NCI-H2227 (cell line): ENCODE measurements at regions not wholly inside any gene's neighbourhood (a gene's known extent, or its start where the extent isn't known, plus 50 kb on each side); places are given as distances from the start of the nearest gene placed in this dataset.

Experiments used
- DNase-seq: peaks from one replicate; lab custom pipeline; 2025; ENCODE audit not compliant: unreplicated experiment; lab: John Stamatoyannopoulos, UW

DNA sequence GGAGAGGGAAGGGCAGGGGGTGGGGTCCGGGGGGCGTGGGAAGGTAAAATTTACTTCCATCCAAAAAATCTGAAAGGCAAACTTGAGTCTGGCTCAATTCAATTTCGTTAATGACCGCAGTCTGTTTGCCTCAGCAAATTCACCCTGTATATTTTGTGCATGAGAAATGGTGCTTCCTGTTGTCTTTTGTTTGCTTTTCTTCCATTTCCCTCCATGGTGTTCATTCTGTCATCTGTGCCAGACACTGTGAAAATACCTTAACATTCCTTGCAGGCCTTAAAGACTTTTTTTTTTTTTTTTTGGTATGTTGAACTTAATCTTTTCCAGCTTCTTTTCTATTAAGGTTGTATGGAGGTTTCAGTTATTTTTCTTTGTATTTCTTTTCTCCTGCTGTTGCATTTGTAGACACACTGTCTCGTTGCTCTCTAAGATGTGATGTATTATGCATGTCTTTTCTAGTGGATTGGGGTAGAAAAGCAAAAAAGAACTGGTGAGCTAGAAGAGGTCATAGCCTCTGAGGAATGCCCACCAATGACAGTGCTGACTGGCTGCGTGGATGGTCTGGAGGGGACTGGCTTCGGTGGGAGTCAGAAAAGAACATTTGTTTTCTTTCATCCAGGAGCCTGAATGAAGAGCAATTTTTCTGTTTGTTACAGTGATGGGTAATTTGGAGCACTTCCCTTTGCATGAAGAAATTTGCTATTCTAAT is 585.0 kb upstream of the MAP3K7 start:
- DNase-seq, result no peak

DNA sequence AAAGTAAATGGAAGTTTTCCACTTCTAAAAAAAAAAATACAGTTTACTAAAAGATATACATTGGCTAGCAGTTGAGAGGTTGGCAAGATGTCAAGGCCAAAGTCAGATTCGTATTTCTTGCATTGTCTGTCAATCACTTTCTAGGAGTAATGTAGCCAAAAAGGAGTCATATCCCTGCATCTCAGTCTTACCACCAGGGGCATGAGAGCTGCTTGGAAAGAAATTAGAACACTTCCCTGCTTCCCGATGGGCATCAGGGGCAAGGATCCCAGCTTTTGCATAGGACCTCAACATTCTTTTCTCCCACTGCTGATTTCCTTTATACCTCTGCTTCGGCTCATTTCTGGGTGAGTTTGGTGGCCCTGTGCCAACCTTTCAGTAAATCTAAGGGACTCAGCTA is 581.0 kb upstream of the MAP3K7 start:
- peak; percentile 1 for DNase-seq

DNA sequence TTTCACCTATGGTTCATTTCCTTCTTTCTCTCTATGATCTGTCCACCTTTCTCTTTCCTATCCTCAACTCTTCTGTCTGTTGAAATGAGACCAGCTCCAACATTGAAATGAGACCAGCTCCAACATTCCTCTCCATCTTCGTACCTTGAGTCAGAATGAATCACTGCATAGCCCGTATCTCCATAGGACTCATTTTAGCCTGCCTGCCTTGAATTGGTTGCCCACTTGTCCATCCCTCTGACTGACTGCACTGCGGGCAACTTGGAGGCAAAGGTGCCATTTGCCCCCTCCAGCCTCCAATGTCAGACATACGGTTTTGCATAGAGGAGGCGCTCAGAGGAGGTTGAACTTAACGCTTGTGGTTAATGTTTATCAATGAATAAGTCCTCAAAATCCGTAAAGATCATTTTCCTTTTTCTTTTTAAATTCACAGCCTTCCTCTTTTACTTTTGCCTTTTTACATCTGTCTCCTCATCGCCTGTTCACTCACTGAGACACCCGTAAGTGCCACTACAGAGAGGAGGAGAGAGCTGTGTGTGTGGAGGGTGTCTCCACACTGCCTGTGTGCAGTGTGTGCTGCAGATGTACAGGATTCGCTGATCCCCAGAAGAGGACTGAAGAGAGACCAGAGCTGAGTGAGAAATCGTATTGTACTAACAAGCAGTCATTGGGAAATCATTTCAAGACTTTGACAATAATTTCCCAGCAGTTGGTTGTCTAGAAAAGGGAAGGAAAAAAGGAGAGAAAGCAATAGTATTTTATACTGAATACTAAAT is 579.6 kb upstream of the MAP3K7 start:
- no peak for DNase-seq

DNA sequence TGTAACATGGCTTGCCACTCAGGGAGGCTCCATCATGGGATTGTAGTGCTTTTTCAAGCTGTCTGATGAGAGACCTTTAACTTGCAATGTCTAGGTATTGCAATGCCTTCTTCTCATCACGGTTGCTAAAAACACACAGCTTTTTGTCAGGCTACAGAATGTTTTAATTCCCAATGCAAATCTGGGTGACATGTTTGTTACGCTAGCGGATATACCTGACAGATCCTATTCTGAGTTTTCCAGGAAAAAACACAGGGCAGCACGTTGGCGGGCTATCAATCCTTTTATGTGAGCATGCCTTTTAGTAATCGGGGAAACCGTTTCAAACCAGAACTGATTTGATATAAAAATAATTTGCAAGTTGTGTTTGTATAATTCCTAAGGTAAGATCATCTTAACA is 577.2 kb upstream of the MAP3K7 start:
- no peak for DNase-seq

DNA sequence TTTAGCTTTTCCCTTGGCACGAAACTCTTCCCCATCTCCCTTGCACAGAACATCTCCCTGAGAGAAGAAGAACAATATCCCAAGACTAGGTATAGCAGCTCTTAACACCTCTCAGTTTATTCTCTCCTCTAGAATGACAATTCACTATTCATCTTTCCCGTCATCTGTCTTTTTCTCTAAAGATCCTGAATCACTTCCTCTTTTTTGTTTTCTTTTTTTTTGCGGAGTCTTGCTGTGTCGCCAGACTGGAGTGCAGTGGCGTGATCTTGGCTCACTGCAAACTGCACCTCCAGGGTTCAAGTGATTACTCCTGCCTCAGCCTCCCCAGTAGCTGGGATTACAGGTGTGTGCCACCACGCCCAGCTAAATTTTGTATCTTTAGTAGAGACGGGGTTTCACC is 574.4 kb upstream of the MAP3K7 start:
- DNase-seq, result no peak

DNA sequence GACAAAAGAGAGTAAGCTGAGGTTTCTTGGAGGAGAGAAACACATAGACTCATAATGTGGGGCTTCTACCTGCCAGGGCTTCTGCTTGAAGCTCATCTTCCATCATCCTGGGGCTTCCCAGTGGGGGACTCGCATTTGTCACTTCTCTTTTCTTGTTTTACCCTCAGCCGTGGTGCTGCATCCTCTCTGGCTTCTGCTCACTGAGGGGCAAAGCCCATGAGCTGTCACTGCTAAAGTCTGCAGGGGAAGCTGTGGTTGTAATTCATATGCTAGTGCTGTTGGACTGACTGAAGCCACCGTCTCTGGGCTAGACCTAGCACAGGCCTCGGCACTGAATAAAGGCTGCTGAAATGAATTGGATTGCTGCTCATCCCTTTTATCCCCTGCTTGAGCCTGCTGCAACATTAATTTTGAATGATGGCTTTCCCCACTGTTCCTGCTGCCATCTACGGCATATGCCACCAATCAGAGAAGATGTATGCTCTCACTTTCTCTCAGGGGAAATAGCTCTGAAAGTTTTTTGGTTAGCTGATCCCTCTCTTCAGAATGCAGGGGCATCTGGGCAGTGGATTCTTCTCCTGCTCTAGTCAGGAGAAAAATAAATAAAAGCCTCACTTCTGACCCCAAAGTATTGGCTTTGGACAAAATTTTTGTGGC is 568.4 kb upstream of the MAP3K7 start:
- DNase-seq, result no peak

DNA sequence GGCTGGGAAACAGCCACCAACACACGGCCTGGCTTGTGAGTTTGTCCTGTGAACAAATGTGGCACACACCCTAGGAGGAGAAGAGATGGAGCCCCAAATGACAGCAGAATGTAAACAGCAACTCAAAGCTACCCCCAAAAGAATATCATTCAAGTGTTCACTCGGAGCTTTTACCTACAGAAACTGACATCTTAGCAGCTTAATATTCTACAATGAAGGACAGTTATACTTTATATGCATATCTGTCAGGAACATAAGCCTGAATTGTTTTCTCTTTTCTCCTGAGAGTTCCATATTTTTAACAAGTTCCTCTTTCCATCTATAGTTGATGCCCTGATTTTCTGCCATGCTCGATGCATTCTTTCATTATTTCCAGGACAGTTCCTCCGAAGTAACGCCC is 566.0 kb upstream of the MAP3K7 start:
- DNase-seq, result no peak

DNA sequence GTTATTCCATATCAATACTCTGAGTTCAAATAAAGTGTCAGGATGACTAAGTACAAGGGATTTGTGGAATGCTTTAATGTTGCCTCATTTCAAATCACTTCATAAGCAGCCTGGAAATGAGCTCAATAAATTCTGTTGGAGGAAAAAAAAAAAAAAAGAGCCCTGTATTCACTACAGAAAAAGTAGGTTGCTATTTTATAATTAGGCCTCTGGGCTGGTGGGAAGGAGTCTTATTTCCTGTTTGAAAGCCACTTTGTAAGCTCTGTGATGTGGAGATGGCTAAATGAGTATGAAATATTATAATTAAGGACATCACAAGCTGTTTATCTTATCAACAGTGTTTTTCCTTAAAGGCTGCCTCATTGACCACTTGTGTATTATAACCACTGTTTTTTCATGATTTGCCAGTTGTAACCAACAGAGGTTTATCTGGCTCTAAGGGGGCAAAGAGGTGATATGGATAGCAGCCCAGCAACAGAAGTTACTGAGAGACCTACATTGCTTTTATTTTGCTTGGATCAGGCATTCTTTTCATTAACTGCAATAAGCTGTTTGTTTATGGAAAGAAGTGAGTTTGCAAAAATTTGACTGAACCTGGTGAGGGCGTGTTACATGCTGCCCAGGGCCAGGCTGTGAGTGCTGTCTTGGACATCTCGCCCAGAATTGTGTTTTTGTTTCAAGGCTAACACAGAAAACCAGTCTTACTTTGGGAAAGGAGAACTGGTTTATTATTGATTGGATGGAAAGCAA is 563.3 kb upstream of the MAP3K7 start:
- DNase-seq, result no peak

DNA sequence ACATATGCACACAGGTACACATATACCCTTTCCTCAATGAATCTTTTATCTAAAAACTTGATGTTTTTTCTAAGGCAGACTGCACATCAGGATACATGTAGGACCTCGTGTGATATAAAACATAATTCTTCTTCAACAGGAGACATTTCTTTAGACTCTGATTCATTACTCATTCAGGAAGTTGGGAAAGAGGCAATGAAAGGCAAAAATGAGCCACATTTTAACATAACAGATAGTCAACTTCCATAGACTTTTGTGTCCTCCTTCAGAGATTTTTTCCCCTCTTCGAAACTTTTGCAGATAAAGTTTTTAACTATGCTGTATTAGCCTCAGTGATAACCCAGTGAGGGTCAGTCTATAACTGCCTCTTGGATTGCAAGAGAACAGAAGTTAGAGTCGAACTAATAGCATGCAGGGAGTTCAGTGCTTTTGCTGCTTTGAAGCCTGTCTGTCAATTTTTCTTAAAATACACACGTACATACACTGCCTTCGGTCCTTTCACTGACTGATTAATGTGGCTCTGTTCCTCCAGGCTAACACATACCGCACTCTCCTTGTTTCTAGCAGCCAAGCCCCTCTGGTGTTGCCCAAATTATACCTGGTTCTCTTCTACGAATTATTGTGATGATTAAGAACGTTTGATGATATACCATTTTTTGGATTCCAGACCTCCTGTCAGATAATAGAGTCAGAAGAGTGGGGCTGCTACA is 562.5 kb upstream of the MAP3K7 start:
- no peak for DNase-seq

DNA sequence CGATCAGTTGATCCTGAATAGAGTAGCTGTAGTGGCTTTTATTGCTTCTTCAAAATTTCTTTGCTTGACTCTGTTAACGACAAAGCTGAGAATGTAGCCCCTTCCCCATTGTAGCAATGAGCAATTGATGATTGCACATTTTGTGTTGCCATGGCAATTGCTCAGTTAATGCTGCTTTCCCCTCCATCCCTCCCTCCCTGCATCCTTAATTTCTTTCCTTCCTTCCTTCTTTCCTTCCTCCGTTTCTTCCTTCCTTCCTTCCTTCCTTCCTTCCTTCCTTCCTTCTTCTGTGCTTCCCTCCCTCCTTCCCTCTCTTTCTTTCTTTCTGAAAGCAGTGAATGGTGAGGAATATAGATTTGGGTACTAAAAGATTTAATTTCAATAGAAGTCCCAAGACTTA is 557.3 kb upstream of the MAP3K7 start:
- DNase-seq, result no peak

DNA sequence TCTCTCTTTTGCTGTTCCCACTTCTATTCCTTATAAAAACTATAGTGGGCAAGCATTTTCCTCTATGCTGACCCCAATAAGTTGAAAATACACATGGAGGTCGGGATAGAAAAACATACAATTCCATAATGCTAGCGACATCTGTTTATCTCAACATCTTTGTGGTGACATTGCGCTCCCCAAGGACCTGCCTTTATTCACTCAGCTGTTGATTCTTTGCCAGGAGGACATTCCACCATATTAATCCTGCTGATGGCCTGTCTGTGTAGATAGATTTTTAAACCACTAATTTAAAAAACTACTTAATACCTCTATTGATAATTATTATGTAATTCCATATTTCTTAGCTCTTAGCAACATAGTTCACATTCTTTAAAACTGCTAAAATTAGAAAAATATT is 555.3 kb upstream of the MAP3K7 start:
- no peak for DNase-seq

DNA sequence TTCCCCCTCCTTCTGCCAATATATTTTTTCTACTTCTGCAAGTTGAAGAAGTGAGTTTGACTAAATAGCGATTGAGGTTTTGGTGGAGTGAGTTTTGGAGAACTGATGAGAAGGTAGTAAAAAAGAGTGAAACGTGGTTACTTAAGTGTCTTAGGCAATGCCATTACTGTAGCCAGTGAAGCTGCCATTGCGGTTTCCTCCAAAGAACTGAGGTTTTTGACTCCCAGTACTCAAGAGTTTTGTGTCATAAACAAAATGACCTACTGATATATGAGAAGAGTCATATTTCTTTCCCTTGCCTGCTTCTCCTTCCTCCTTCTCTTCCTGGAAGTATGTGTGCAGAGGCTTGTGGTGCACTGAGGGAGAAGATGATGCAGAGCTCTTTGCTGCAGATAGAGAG is 554.5 kb upstream of the MAP3K7 start:
- no peak for DNase-seq

DNA sequence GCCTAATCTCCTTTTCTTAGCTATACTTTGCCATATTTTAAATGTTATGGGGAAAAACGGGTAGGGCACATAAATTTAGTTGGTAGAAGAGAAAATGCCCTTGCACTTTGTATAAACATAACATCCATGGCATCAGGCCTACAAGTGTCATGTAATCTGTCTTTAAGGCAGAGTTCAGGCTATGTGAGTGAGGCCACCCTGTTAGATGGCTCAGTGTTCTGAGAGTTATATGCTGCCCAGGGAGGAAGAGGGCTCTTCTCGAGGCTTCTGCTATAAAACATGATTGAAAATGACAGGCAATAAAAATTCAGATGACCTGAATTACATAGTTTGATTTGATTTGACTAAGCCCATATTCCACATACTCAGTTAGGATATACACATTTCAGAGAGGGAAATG is 553.6 kb upstream of the MAP3K7 start:
- DNase-seq, result no peak

DNA sequence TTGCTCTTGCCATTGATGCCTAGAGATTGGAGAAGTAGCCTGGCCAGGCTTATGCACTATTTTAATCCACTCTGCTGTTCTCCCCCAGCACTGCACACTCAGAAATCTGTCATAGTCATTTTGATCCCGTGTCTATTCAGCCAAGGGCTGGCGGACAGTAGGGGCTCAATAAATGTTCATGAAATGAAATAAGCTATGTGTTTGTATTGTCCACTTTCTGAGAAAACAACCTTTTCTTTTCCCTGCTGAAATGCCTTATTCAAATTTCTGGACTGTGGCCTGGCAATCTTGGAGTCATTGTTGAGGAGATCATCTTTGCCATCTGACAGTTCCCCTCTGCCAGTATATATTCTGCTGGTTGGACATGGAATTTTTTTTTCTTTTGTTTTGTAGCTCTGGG is 550.4 kb upstream of the MAP3K7 start:
- DNase-seq, result no peak

DNA sequence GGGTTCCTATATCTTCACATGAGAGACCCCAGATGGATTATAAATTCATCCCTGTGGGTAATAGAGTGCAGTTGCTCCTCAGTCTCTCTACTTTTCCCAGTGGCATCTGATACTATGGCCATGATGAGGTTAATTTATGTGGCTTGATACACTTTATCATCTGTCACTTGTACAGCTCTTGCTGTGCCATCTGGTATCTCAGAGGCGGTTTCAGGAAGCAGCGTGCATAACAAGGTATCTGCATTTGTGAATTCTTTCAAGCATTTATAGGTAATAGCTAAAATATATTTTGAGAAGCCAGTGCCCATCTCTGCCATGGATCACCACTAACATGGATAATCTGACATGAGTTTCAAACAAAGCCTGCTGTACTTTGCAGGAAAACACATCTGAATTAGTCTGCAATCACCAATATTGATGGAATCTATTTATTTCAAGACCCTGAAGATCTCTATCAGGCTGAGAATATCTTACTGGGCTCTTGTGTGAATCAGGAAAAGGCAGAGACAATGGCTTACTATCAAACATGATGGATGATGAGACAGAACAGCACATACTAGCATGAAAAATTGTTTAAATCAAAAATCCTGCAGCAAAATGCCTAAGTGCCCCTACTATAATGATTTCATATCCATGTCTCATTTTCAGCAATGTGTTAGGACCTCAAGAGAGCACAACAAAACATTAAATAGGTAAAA is 548.7 kb upstream of the MAP3K7 start:
- no peak for DNase-seq

DNA sequence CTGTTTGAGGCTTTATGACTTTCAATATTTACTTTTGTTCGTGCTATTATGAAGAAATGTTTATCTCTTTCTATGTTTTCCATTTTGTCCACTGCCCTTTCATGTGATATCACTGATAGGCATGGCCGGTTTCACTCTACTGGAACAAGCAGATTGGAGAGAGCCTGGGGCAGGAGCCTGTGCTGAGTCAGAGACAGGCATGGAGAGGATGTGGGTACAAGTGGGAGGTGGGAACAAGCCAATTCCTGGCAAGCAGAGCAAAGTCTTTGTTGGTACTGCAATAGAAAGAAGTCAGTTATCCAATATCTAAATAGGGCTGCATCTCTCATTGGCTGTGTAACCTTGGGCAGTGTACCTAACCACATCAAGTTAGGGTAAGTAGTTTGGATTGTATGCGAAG is 545.6 kb upstream of the MAP3K7 start:
- DNase-seq, result no peak

DNA sequence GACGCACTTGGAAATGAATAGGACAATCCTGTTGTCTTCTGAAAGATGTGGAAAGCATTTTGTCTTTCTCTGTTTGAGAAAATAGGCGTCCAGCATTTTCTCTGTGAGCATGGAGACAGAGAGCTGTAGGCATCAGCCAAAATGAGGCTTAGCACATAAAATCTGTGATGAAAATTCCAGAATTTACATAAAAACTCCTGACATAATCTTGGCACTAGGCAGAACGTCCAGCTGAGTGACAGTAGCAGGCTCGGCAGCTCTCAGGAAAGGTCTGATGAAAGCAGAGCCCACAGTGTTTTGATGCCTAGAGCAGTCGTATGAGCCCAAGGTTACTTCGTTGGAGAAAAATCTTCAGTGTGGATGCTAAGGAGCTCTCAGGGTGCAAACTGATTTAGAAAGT is 543.3 kb upstream of the MAP3K7 start:
- DNase-seq, result no peak

DNA sequence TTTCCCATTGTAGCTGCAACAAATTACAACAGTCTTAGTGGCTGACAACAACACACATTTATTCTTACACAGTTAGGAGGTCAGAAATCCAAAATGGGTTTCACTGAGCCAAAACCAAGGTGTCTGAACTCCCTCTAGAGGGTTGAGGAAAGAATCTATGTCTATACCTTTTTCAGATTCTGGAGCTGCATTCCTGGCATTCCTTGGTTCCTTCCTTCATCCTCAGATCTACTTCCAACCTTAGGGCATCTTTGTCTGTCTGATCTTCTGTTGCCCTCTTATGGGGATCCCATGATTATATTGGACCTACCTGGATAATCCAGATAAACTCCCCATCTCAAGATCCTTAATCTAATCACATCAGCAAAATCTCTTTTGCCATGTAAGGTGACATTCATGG is 540.9 kb upstream of the MAP3K7 start:
- DNase-seq, result no peak

DNA sequence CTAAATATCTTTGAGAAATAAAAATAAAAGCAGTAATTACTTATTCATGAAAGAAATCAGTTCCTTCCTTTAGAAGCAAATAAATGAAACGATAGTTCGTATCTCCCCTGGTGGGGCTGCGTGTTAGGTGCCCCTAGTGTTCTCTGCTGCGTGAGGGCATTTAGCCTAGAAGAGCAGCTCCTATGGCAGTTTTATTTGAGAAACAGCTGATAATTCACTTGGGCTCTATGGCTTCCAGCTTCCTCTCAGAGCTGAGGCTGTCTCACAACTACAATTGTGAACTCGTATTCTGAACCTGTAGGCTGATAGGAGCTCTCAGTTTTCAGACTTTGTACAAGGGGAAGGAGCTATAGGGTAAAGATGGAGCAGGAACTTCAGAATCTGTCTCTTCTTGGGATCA is 540.0 kb upstream of the MAP3K7 start:
- no peak for DNase-seq

DNA sequence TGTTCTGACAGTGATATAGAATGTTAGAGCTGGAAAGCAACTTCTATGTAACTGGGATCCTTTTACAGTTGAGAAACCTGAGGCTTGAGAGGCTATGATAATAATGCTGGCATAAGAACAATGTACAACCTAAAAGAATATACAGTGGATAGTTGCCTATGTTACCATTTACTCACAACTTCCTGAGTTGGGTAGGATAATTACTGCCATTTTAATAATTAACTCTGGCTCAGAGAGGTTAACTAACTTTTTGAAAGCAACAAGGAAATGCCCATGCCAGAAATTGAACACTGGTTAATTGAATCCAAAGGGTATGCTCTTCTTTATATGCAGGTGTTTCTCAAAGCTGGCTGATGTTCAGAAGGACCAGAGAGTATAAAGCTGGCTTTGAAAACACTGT is 530.7 kb upstream of the MAP3K7 start:
- no peak for DNase-seq
